Transverse colon (tissue), 3 donors: ENCODE measurements at regions not wholly inside any gene's neighbourhood (a gene's known extent, or its start where the extent isn't known, plus 50 kb on each side); places are given as distances from the start of the nearest gene placed in this dataset.

ENCODE experiments used
- CTCF ChIP-seq, 5 experiments: fragments of 200-600 bp in 3 of 5; fragments of 450-650 bp in 2 of 5; sonication (generic) in 3 of 5; IDR thresholded peaks; 1 replicate in 2 of 5; 2 replicates in 3 of 5; pipeline ENCODE4 v1.5.1; 2016 to 2017; ENCODE audit warnings: antibody characterized with exemption in 5 of 5, inconsistent platforms in 3 of 5, mild to moderate bottlenecking in 2 of 5, moderate library complexity in 1 of 5
- POLR2A ChIP-seq: fragments of 450-650 bp; IDR thresholded peaks from one replicate; pipeline ENCODE4 v1.6.1; 2016; ENCODE audit warnings: antibody characterized with exemption, mild to moderate bottlenecking, moderate library complexity

GRCh38 chr6:7672066-7673062 is 53.5 kb upstream of the BMP6 start:
- no peak for TF ChIP-seq CTCF (IDR thresholded peaks at IDR 0.05)
- no peak for TF ChIP-seq POLR2A
